MM.1S (cell line): ENCODE measurements at regions not wholly inside any gene's neighbourhood (a gene's known extent, or its start where the extent isn't known, plus 50 kb on each side); places are given as distances from the start of the nearest gene placed in this dataset.

Source experiments
- DNase-seq: peaks from one replicate; pipeline ENCODE4 v3.0.0-alpha.2; 2015
- H2AFZ ChIP-seq: fragments of 300-600 bp; sonication (generic); 2 replicates; pipeline ENCODE4 v1.6.0; 2016; ENCODE audit warnings: antibody characterized with exemption, low read length
- H3F3A ChIP-seq: fragments of 300-600 bp; sonication (generic); 2 replicates; pipeline ENCODE4 v1.6.1; 2016; ENCODE audit warnings: mild to moderate bottlenecking, antibody characterized with exemption, low read length, moderate library complexity, mixed read lengths; ENCODE audit not compliant: insufficient read depth
- H3K27ac ChIP-seq: fragments of 300-600 bp; sonication (generic); 2 replicates; pipeline ENCODE4 v1.5.1; 2016; ENCODE audit warnings: mild to moderate bottlenecking, low read length
- H3K27me3 ChIP-seq: fragments of 300-600 bp; sonication (generic); replicated peaks from 2 replicates; pipeline ENCODE4 v1.6.0; 2016; ENCODE audit warnings: low read length; ENCODE audit not compliant: insufficient read depth
- H3K36me3 ChIP-seq: fragments of 300-600 bp; sonication (generic); replicated peaks from 2 replicates; pipeline ENCODE4 v1.6.1; 2016; ENCODE audit warnings: mild to moderate bottlenecking, low read length, mixed read lengths; ENCODE audit not compliant: insufficient read depth
- H3K4me1 ChIP-seq: fragments of 300-600 bp; sonication (generic); 2 replicates; pipeline ENCODE4 v1.6.1; 2016; ENCODE audit warnings: low read length, mixed read lengths
- H3K4me2 ChIP-seq: fragments of 300-600 bp; sonication (generic); 2 replicates; pipeline ENCODE4 v1.6.0; 2016; ENCODE audit warnings: low read depth, low read length
- H3K4me3 ChIP-seq: fragments of 300-600 bp; sonication (generic); 2 replicates; pipeline ENCODE4 v1.5.1; 2016; ENCODE audit warnings: low read length, mixed read lengths
- H3K79me2 ChIP-seq: fragments of 300-600 bp; sonication (generic); 2 replicates; pipeline ENCODE4 v1.6.1; 2016; ENCODE audit warnings: mixed run types, low read length, mixed read lengths
- H3K9ac ChIP-seq: fragments of 300-600 bp; sonication (generic); 2 replicates; pipeline ENCODE4 v1.6.1; 2016; ENCODE audit warnings: low read length, mixed read lengths
- H3K9me2 ChIP-seq: fragments of 300-600 bp; sonication (generic); replicated peaks from 2 replicates; pipeline ENCODE4 v1.6.1; 2016; ENCODE audit warnings: mild to moderate bottlenecking, low read length, mixed read lengths; ENCODE audit not compliant: insufficient read depth
- H3K9me3 ChIP-seq: fragments of 300-600 bp; sonication (generic); replicated peaks from 2 replicates; pipeline ENCODE4 v1.6.1; 2016; ENCODE audit warnings: mild to moderate bottlenecking, low read length, mixed read lengths; ENCODE audit not compliant: insufficient read depth
- H4K20me1 ChIP-seq: fragments of 300-600 bp; sonication (generic); 2 replicates; pipeline ENCODE4 v1.6.1; 2016; ENCODE audit warnings: mild to moderate bottlenecking, low read length, moderate library complexity, mixed read lengths; ENCODE audit not compliant: insufficient read depth
- EZH2 ChIP-seq: fragments of 300-600 bp; sonication (generic); optimal IDR thresholded peaks from 2 replicates; pipeline ENCODE3; 2017; ENCODE audit warnings: low read depth, mild to moderate bottlenecking, antibody characterized with exemption, low read length, mixed read lengths
- EZH2phosphoT487 ChIP-seq: fragments of 300-600 bp; sonication (generic); IDR thresholded peaks from 2 replicates; pipeline ENCODE4 v1.6.1; 2018; ENCODE audit warnings: antibody characterized with exemption, low read length
- TF ChIP-seq, protein P1 (sequence below): fragments of 300-600 bp; sonication (generic); IDR thresholded peaks from 2 replicates; pipeline ENCODE4 v1.5.1; 2016; ENCODE audit warnings: antibody characterized with exemption, low read length, mixed read lengths

GRCh38 chr20:23260181-23260840 lies 90.3 kb upstream of the NXT1 start:
- Histone ChIP-seq H3K27ac (no peak overlapping the region), H3K4me1 (no peaks in the 10 kb centered on the region), H2AFZ (no peak overlapping the region), H3K4me2 (no peak overlapping the region), H3F3A (no peaks in the 10 kb centered on the region), H3K79me2 (no peaks in the 10 kb centered on the region), H3K9me3 (no peaks in the 10 kb centered on the region), H3K4me3 (no peak overlapping the region), H3K9me2 (no peaks in the 10 kb centered on the region), H3K9ac (no peak overlapping the region), H4K20me1 (no peaks in the 10 kb centered on the region), H3K36me3 (no peaks in the 10 kb centered on the region), H3K27me3 (no peaks in the 10 kb centered on the region)
- TF ChIP-seq EZH2phosphoT487 (no peak), EZH2 (no peak)
- TF ChIP-seq, protein P1, sequence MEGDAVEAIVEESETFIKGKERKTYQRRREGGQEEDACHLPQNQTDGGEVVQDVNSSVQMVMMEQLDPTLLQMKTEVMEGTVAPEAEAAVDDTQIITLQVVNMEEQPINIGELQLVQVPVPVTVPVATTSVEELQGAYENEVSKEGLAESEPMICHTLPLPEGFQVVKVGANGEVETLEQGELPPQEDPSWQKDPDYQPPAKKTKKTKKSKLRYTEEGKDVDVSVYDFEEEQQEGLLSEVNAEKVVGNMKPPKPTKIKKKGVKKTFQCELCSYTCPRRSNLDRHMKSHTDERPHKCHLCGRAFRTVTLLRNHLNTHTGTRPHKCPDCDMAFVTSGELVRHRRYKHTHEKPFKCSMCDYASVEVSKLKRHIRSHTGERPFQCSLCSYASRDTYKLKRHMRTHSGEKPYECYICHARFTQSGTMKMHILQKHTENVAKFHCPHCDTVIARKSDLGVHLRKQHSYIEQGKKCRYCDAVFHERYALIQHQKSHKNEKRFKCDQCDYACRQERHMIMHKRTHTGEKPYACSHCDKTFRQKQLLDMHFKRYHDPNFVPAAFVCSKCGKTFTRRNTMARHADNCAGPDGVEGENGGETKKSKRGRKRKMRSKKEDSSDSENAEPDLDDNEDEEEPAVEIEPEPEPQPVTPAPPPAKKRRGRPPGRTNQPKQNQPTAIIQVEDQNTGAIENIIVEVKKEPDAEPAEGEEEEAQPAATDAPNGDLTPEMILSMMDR: no peak
- no peak for DNase-seq

DNA sequence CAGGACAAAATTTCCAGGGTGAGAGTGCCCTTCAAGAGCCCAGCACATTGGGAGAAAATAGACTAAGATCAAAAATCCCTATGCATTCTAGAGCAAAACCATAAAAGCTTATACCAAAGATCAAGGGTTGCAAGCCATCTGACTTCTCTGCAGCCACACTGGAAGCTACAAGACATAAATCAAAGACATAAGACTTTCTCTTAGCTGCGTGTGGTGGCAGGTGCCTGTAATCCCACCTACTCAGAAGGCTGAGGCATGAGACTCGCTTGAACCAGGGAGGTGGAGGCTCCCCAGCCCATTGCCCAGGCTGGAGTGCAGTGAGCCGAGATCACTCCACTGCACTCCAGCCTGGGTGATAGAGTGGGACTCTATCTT lies 91.9 kb upstream of the NXT1 start:
- Histone ChIP-seq H3K4me2 (no peak overlapping the region), H3K4me1 (no peaks in the 10 kb centered on the region), H3K9ac (no peak overlapping the region), H3K27ac (no peak overlapping the region), H3K4me3 (no peak overlapping the region), H3K36me3 (no peaks in the 10 kb centered on the region), H3K9me3 (no peaks in the 10 kb centered on the region), H3K27me3 (no peaks in the 10 kb centered on the region), H4K20me1 (no peaks in the 10 kb centered on the region), H2AFZ (no peak overlapping the region), H3F3A (no peaks in the 10 kb centered on the region), H3K9me2 (no peaks in the 10 kb centered on the region), H3K79me2 (no peaks in the 10 kb centered on the region)
- DNase-seq: no peak
- TF ChIP-seq EZH2: no peak
- TF ChIP-seq, protein P1: no peak
- no peak for TF ChIP-seq EZH2phosphoT487

- Histone ChIP-seq H3K9me3 (no peaks in the 10 kb centered on the region), H3K9ac (no peak overlapping the region), H2AFZ (no peak overlapping the region), H3K36me3 (no peaks in the 10 kb centered on the region), H4K20me1 (no peaks in the 10 kb centered on the region), H3K27ac (no peak overlapping the region), H3K4me1 (no peaks in the 10 kb centered on the region), H3K4me3 (no peak overlapping the region), H3K4me2 (no peak overlapping the region), H3K27me3 (no peaks in the 10 kb centered on the region), H3K79me2 (no peaks in the 10 kb centered on the region), H3F3A (no peaks in the 10 kb centered on the region), H3K9me2 (no peaks in the 10 kb centered on the region)
- TF ChIP-seq, protein P1: no peak
- DNase-seq: no peak
These were observed 92.5 kb upstream of the NXT1 start for GRCh38 chr20:23257848-23258746.
